HG02642 (cell line): ENCODE measurements at regions not wholly inside any gene's neighbourhood (a gene's known extent, or its start where the extent isn't known, plus 50 kb on each side); places are given as distances from the start of the nearest gene placed in this dataset.

Experiments
- ATAC-seq: cut with Tn5 transposase; IDR thresholded peaks from one replicate; pipeline ENCODE4 v1.9.1; 2021; ENCODE audit warnings: mild to moderate bottlenecking; ENCODE audit not compliant: unreplicated experiment, poor library complexity

DNA sequence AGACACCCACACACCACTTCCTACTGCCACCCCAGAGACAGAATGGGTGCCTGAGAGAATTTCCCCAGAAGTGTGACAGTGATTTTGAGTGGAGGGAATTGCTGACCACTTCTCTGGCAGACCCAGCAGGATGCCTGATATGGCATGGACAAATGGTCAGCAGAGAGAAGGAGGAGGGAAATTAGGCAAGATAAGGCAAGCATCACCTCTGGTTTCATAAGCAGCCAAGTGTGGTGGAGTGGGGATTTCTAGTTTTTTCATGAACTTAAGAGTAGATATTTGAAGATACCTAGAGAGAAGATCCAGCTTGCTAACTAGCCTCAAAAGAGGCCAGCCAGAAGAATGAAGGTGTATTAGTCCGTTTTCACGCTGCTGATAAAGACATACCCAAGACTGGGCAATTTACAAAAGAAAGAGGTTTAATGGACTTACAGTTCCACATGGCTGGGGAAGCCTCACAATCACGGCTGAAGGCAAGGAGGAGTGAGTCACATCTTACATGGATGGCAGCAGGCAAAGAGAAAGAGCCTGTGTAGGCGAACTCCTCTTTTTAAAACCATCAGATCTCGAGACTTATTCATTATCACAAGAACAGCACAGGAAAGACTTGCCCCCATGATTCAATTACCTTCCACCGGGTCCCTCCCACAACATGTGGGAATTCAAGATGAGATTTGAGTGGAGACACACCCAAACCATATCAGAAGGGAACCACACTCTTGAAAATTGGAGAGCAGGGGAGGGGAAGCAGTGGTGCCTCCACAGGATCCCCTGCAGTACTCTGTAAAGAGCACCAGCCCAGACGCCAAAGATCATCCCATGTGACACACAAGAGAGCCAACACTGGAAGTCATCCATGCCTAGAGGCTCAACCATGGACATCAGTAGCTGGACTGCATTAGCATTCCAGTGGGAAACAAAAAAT lies 64.2 kb downstream of the RBM43 start:
- ATAC-seq: no peak

DNA sequence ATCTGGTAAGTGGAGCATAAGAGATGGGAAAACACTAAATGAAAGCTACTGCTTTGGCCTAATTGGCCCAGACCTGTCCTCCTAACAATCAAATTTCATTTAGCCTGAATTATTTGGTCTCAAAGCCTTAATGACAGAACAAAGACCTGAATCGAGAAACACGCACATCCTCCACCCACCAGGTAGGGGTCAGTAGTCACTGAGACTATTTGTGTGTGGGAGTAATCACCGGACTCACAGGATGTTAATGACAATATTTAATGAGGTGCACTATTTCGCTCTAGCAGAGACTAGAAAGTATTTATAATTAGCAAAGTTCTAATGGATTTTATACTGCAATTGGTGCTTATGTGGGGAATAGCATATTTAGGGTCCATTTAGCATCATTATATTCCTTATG lies 68.1 kb downstream of the RBM43 start:
- ATAC-seq: no peak

GRCh38 chr2:151192681-151193080 lies 69.0 kb downstream of the RBM43 start:
- ATAC-seq: no peak

- ATAC-seq: no peak
Measured at GRCh38 chr2:151191001-151191400, 70.7 kb downstream of the RBM43 start.

DNA sequence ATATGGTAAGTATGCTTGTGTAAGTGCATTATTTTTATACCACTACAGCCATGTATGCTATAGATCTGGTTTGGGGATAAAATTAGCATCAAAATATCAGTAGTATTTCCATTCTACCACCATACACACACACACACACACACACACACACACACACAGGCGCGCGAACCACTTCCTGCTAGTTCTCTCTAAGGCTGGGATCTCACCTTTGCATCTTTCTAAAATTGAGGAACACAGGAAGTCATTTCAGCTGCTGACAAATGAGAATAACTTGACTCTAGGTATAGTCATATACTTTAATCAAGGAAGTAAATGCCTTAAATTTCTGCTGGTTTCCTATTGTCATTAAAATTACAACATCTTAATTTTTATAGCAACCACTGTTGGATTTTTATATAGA lies 72.5 kb downstream of the RBM43 start:
- ATAC-seq: no peak

DNA sequence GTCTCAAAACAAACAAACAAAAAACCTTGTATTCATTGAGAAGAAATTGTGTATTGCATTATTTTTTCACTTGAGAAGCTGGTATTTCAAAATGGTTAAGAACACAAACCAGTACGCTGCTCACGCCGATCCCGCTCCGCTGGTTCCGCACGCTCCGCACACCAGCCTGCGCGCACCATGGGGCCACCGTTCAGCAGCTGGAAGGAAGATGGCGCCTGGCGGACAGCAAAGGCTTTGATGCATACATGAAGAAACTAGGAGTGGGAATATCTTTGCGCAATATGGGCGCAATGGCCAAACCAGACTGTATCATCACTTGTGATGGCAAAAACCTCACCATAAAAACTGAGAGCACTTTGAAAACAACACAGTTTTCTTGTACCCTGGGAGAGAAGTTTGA lies 75.7 kb downstream of the RBM43 start:
- ATAC-seq: no peak

GRCh38 chr2:151182899-151183809 lies 78.5 kb downstream of the RBM43 start:
- ATAC-seq: no peak

GRCh38 chr2:151182396-151182795 lies 79.3 kb downstream of the RBM43 start:
- ATAC-seq: no peak

- ATAC-seq: no peak
Measured at GRCh38 chr2:151181524-151181923, 80.1 kb downstream of the RBM43 start.

GRCh38 chr2:151180123-151180522 lies 81.5 kb downstream of the RBM43 start:
- no peak for ATAC-seq

DNA sequence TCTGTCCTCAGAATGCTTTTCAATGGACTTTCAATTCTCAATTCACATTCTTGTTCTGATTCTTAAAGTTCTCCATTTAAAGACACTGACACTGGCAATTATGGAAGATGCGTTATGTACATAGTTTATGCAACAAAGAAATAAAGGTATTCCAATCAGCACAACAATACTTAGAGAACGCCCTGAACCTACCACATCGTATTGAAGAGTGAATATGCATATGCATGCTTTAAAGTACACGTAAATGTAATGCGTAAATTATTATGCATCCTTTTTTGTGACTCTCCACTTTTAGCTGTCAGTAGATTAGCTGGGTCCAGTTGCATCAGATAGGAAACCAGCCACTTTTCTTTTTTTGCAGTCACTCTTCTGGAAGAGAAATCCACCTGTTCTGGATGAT lies 83.5 kb downstream of the RBM43 start:
- ATAC-seq: no peak

DNA sequence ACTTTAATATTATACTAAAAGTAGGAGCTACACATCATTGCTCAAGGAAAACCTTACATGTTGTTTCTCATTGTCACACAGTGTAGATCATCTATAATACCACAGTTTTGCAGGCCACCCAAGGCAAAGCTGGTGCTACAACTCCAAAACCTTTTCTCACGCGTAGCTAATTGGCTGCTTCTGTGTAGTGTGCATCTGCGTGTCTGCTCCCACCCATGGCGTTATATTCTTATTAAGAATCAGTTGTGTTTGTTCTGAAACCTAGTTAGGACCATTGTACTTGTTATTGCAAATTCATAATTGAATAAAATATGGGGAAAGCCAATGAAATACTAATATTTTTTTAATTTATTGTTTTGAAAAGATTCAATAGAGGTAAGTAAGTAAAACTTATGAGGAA lies 83.9 kb downstream of the RBM43 start:
- ATAC-seq: no peak

GRCh38 chr2:151176661-151177060 lies 85.0 kb downstream of the RBM43 start:
- ATAC-seq: no peak

GRCh38 chr2:151175864-151176263 lies 85.8 kb downstream of the RBM43 start:
- ATAC-seq: no peak

DNA sequence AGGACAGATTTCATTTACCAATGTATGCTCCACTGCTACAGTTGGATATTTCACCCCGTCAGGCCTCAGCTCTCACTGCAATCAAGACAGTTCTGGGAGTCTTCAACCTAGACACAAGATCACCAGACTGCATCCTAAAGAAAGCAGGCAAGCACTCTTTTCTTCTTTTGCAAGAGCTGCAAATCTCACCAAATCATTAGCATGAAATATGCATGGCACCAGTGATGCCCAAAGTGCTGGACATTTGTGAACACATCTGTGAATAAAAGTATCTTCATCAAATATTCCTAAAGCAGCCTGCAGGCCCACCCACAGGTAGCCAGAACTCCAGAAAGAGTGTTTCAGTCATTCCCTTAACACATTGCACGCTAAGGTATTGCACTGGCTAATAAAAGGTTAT lies 87.5 kb downstream of the RBM43 start:
- no peak for ATAC-seq

- no peak for ATAC-seq
Measured at GRCh38 chr2:151171186-151171585, 90.5 kb downstream of the RBM43 start.

DNA sequence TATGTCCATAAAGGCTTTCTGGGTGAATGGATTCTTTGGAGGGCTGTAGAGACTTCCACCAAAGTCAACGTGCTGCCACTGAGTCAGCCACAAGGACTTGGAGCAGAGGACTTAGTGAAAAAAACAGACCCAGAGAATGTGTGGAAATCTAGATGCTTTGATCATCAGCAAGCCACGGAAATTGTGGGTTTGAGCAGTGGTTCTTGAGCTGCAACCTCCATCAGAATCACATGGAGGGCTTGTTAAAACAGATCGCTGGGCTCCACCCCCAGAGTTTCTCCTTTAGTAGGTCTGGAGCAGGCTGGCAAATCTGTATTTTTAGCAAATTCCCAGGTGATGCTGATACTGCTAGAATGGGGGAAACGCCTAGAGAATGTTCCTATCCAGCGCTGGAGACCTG lies 95.3 kb downstream of the RBM43 start:
- ATAC-seq: no peak

DNA sequence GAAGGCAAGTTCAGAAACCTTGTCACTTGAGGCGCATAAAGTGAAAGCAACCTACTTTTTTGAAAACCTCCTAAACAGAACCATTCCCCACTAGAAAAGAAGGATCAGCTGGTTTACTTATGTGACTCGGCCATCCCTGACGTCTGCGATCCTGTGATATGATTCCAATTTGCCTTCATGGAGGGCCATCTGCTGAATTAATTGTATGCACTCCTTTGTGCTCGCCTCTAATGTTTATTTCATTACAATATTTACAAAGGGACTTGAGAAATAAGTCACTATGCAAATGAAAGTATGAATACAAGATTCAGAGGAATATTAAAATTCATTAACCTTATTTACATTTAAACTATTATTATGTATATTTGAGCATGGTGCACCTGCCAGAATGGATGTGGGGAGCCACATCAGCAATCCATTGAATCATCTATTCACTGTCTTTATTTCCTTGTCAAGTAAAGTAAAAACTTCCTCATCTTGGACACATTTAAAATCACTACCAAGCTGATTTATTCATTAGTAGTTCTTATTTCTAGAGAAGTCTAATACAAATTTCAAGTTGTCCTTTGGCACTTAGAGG lies 96.5 kb downstream of the RBM43 start:
- no peak for ATAC-seq

- no peak for ATAC-seq
Measured at GRCh38 chr2:151161821-151162551, 99.7 kb downstream of the RBM43 start.

DNA sequence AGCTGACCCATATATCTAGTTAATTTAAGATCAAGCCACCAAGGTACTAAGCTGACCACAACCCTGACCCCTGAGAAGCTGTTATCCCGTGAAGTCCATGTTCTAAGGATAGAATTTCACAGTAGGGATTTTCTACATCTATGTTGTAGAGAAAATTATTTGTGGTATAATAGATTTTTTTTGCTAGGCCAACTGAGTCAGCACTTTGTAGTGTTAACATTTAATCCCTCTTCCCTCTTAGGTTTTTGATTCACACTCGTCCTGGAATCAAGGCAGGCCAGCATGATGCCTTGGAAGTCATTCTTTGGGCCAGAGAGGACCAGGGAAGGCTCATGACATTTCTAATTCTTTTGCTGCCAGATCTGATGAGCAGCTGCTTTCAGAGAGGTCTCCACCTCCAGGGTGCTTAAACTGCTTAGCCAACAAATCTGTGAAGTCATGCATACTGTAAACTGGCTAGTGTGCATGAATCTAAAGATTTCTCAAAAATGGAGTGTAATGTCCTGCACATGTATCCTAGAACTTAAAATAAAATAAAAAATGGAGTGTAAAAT lies 102.5 kb downstream of the RBM43 start:
- ATAC-seq: no peak
